Neural crest cell (in vitro differentiated cells): ENCODE measurements at regions not wholly inside any gene's neighbourhood (a gene's known extent, or its start where the extent isn't known, plus 50 kb on each side); places are given as distances from the start of the nearest gene placed in this dataset.
"Not testable (repeated sequence)": the region's sequence is repeated elsewhere in the genome, so short reads cannot be mapped to it uniquely, and the experiment has no call there.

Experiments used
- DNase-seq: peaks from one replicate; pipeline ENCODE4 v3.0.0; 2021; ENCODE audit warnings: low read depth, mixed read lengths, low spot score
- H3K27ac Mint-ChIP-seq: one replicate; pipeline ENCODE4 v1.8.0; 2021; ENCODE audit warnings: mild to moderate bottlenecking, mixed read lengths; ENCODE audit not compliant: unreplicated experiment
- H3K27me3 Mint-ChIP-seq: 2 replicates; pipeline ENCODE4 v1.8.0; 2021; ENCODE audit warnings: low read depth, mild to moderate bottlenecking, mixed read lengths
- H3K36me3 Mint-ChIP-seq: 2 replicates; pipeline ENCODE4 v1.8.0; 2021; ENCODE audit warnings: low read depth, mild to moderate bottlenecking, mixed read lengths
- H3K4me1 Mint-ChIP-seq: 2 replicates; pipeline ENCODE4 v1.8.0; 2021; ENCODE audit warnings: mixed read lengths
- H3K4me3 Mint-ChIP-seq: one replicate; pipeline ENCODE4 v1.8.0; 2021; ENCODE audit warnings: mild to moderate bottlenecking, mixed read lengths
- H3K9me3 Mint-ChIP-seq: 2 replicates; pipeline ENCODE4 v1.8.0; 2021; ENCODE audit warnings: mixed read lengths
- CTCF ChIP-seq: fragments of 200-600 bp; sonication (generic); conservative IDR thresholded peaks from 2 replicates; pipeline ENCODE4 v1.5.0; 2021; ENCODE audit warnings: antibody characterized with exemption, mild to moderate bottlenecking

GRCh38 chr3:107222907-107223306 is 154.3 kb upstream of the CCDC54 start:
- DNase-seq: no peak
- Mint-ChIP-seq H3K9me3 (peaks cover 3% of the 10 kb centered on the region), H3K4me3 (no peak overlapping the region), H3K36me3 (no peaks in the 10 kb centered on the region), H3K4me1 (peaks cover 11% of the 10 kb centered on the region), H3K27ac (no peak overlapping the region), H3K27me3 (no peaks in the 10 kb centered on the region)
- no peak for TF ChIP-seq CTCF

DNA sequence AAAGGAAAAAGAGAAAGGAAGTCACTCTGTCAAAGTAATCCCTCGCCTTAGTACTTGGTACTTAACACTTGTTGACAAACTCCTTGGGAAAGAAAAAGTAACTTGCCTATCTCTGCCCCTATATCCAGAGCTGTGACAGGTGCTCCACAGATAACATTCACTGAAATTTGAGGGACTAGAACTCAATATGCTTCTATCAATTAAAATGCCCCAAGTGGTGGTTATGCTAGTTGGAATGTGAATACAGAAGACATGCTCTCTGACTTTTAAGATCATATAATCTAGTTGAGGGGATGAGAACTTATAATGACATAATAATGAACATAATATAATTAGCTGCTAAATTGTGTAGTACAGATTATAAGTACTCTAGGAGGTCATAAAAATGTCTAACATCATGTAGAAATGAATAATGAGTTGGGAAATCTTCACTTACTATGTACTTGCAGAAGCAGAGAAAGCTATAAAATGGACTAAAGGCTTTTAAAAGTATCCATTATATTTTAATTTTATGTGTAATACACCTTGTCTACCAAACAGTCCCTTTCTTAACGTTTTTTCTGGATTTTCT is 153.1 kb upstream of the CCDC54 start:
- DNase-seq: no peak
- H3K9me3 Mint-ChIP-seq: peaks cover 3% of the 10 kb centered on the region
- H3K36me3 Mint-ChIP-seq: no peaks in the 10 kb centered on the region
- H3K27me3 Mint-ChIP-seq: no peaks in the 10 kb centered on the region
- peaks cover 4% of the 10 kb centered on the region for H3K4me1 Mint-ChIP-seq
- H3K4me3 Mint-ChIP-seq: no peak overlapping the region
- no peak for TF ChIP-seq CTCF
- H3K27ac Mint-ChIP-seq: no peak overlapping the region

DNA sequence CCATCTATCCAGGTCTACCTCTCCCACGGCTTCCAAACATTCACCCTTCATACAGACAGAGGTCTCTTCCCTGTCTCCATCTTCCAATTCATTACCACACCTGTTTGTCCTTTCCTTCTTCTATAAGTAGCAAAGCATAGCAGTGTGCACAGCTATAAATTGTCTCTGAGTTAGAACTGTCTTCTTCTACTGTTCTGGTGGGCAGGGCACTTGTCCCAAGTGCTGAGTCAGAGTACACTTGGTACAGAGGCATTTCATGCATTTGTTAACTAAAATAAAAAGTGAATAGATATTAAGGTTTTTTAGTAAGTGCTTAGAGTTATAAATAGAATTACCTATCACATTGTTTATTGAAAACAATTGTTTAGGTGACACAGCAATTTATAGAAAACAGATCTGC is 150.1 kb upstream of the CCDC54 start:
- Mint-ChIP-seq H3K36me3 (no peaks in the 10 kb centered on the region), H3K4me3 (no peak overlapping the region), H3K9me3 (peaks cover 3% of the 10 kb centered on the region), H3K27me3 (no peaks in the 10 kb centered on the region), H3K27ac (no peak overlapping the region), H3K4me1 (no peaks in the 10 kb centered on the region)
- no peak for TF ChIP-seq CTCF
- no peak for DNase-seq

DNA sequence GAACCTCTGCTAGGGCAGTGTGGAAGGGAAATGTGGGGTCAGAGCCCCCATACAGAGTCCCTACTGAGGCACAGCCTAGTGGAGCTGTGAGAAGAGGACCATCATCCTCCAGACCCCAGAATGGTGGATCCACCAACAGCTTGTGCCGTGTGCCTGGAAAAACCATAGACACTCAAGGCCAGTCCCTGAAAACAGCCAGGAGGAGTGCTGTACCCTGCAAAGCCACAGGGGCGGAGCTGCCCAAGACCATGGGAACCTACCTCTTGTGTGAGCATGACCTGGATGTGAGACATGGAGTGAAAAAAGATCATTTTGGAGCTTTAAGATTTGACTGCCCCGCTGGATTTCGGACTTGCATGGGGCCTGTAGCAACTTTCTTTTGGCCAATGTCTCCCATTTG is 143.4 kb upstream of the CCDC54 start:
- DNase-seq, H3K4me3 Mint-ChIP-seq, H3K27me3 Mint-ChIP-seq, H3K36me3 Mint-ChIP-seq, H3K9me3 Mint-ChIP-seq, H3K27ac Mint-ChIP-seq: not testable (repeated sequence)
- H3K4me1 Mint-ChIP-seq: peaks cover 11% of the 10 kb centered on the region

- DNase-seq: no peak
- H3K36me3 Mint-ChIP-seq: no peaks in the 10 kb centered on the region
- H3K4me1 Mint-ChIP-seq: peaks cover 15% of the 10 kb centered on the region
- no peak for TF ChIP-seq CTCF
- no peak overlapping the region for H3K27ac Mint-ChIP-seq
- peak overlapping the region; percentile 45 for H3K4me3 Mint-ChIP-seq
- H3K27me3 Mint-ChIP-seq: no peaks in the 10 kb centered on the region
- H3K9me3 Mint-ChIP-seq: no peaks in the 10 kb centered on the region
Observed at GRCh38 chr3:107235193-107235927, 141.9 kb upstream of the CCDC54 start.

DNA sequence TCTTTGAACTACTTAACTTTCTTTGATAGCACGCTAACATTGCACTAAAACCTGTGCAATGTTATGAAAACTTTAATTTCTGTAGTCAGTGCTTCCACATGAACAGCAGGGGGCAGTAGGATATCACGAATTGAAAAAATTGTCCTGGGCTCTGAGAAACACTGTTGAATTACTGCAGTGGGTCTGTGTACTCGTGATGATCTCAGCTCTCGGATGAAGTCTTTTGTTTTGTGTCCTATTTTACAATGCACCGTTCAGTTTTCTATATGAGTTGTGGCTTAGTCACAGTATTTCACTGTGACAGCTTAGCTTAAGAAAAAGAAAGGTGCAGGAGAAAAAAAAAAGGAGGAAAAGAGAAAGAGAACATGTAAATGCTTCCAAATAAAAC is 141.3 kb upstream of the CCDC54 start:
- no peak overlapping the region for H3K27ac Mint-ChIP-seq
- peaks cover 17% of the 10 kb centered on the region for H3K4me1 Mint-ChIP-seq
- H3K27me3 Mint-ChIP-seq: no peaks in the 10 kb centered on the region
- TF ChIP-seq CTCF: peak; percentile 94
- no peaks in the 10 kb centered on the region for H3K9me3 Mint-ChIP-seq
- no peaks in the 10 kb centered on the region for H3K36me3 Mint-ChIP-seq
- peak; percentile 53 for DNase-seq
- peak overlapping the region; percentile 45 for H3K4me3 Mint-ChIP-seq
